BLaER1 treated with 17β-estradiol and CSF1 and Interleukin-3, amounts not matched to agents 10 nM and 100 nM (cell line): ENCODE measurements at regions not wholly inside any gene's neighbourhood (a gene's known extent, or its start where the extent isn't known, plus 50 kb on each side); places are given as distances from the start of the nearest gene placed in this dataset.

Experiments used
- H3K27ac ChIP-seq, 11 experiments: shearing (Covaris generic); formaldehyde crosslinking; 2 replicates each; pipeline ENCODE4 v1.8.1; 2022
- H3K27me3 ChIP-seq, 11 experiments: shearing (Covaris generic); formaldehyde crosslinking; 2 replicates each; pipeline ENCODE4 v1.8.1; 2022
- H3K36me3 ChIP-seq, 11 experiments: shearing (Covaris generic); formaldehyde crosslinking; 2 replicates each; pipeline ENCODE4 v1.8.1; 2022
- H3K4me1 ChIP-seq, 10 experiments: shearing (Covaris generic); formaldehyde crosslinking; 2 replicates each; pipeline ENCODE4 v1.8.1; 2022
- H3K4me2 ChIP-seq, 11 experiments: shearing (Covaris generic); formaldehyde crosslinking; 2 replicates each; pipeline ENCODE4 v1.8.1; 2022
- H3K4me3 ChIP-seq, 10 experiments: shearing (Covaris generic); formaldehyde crosslinking; 2 replicates each; pipeline ENCODE4 v1.8.1; 2022
- H3K9ac ChIP-seq, 11 experiments: shearing (Covaris generic); formaldehyde crosslinking; 2 replicates each; pipeline ENCODE4 v1.8.1; 2022
- H3K9me3 ChIP-seq, 11 experiments: shearing (Covaris generic); formaldehyde crosslinking; replicated peaks in 1 of 11; 2 replicates each; pipeline ENCODE4 v1.8.1; 2022
- H4K20me1 ChIP-seq, 11 experiments: shearing (Covaris generic); formaldehyde crosslinking; 2 replicates each; pipeline ENCODE4 v1.8.1; 2022
- Cebpa-rat ChIP-seq, 11 experiments: shearing (Covaris generic); IDR thresholded peaks; 2 replicates each; pipeline ENCODE4 v1.8.1; 2022

- H3K36me3 ChIP-seq, result no peaks in the 10 kb centered on the region
- H3K27me3 ChIP-seq, result no peaks in the 10 kb centered on the region
- no peak overlapping the region for H3K9ac ChIP-seq
- no peak overlapping the region for H3K4me3 ChIP-seq
- no peak for TF ChIP-seq Cebpa-rat (IDR thresholded peaks at IDR 0.05)
- H4K20me1 ChIP-seq, result no peaks in the 10 kb centered on the region
- H3K4me2 ChIP-seq, result no peak overlapping the region
- H3K4me1 ChIP-seq, result no peaks in the 10 kb centered on the region
- no peak overlapping the region for H3K27ac ChIP-seq
- H3K9me3 ChIP-seq, result no peaks in the 10 kb centered on the region
Observed at GRCh38 chr2:19519045-19519444, 160.6 kb upstream of the OSR1 start.

GRCh38 chr2:19507137-19507536 is 148.7 kb upstream of the OSR1 start:
- no peaks in the 10 kb centered on the region for H3K4me1 ChIP-seq
- no peak overlapping the region for H3K27ac ChIP-seq
- H3K36me3 ChIP-seq, result no peaks in the 10 kb centered on the region; a peak in 1 of 22 replicates
- no peak overlapping the region for H3K9ac ChIP-seq
- H3K27me3 ChIP-seq, result no peaks in the 10 kb centered on the region
- H4K20me1 ChIP-seq, result no peaks in the 10 kb centered on the region
- TF ChIP-seq Cebpa-rat (IDR thresholded peaks at IDR 0.05), result no peak
- H3K4me2 ChIP-seq, result no peak overlapping the region
- peaks cover 0 to 8% (median 3%) of the 10 kb centered on the region in 11 experiments; a peak in 2 of 22 replicates for H3K9me3 ChIP-seq
- H3K4me3 ChIP-seq, result no peak overlapping the region

- no peak for TF ChIP-seq Cebpa-rat (IDR thresholded peaks at IDR 0.05)
- no peaks in the 10 kb centered on the region for H3K4me1 ChIP-seq
- H4K20me1 ChIP-seq, result no peaks in the 10 kb centered on the region
- no peak overlapping the region for H3K4me3 ChIP-seq
- H3K27me3 ChIP-seq, result no peaks in the 10 kb centered on the region
- H3K36me3 ChIP-seq, result no peaks in the 10 kb centered on the region; a peak in 1 of 22 replicates
- no peak overlapping the region for H3K9ac ChIP-seq
- H3K9me3 ChIP-seq, result peaks cover 0 to 8% (median 3%) of the 10 kb centered on the region in 11 experiments; a peak in 2 of 22 replicates
- no peak overlapping the region for H3K27ac ChIP-seq
- no peak overlapping the region for H3K4me2 ChIP-seq
Observed at GRCh38 chr2:19505199-19506136, 147.0 kb upstream of the OSR1 start.

GRCh38 chr2:19504400-19505198 is 146.2 kb upstream of the OSR1 start:
- H3K36me3 ChIP-seq, result no peaks in the 10 kb centered on the region; a peak in 1 of 22 replicates

GRCh38 chr2:19503915-19504314 is 145.5 kb upstream of the OSR1 start:
- no peaks in the 10 kb centered on the region for H3K27me3 ChIP-seq

More at GRCh38 chr2:19504400-19505198, 146.2 kb upstream of the OSR1 start:
- H3K4me1 ChIP-seq, result no peaks in the 10 kb centered on the region
- H3K9me3 ChIP-seq, result peaks cover 0 to 8% (median 3%) of the 10 kb centered on the region in 11 experiments; a peak in 2 of 22 replicates
- H3K4me2 ChIP-seq, result no peak overlapping the region
- TF ChIP-seq Cebpa-rat (IDR thresholded peaks at IDR 0.05), result no peak
- no peak overlapping the region for H3K9ac ChIP-seq
- H3K4me3 ChIP-seq, result no peak overlapping the region
- H3K27ac ChIP-seq, result no peak overlapping the region
- H4K20me1 ChIP-seq, result no peaks in the 10 kb centered on the region
- no peaks in the 10 kb centered on the region for H3K27me3 ChIP-seq

GRCh38 chr2:19503406-19503805 is 145.0 kb upstream of the OSR1 start:
- no peaks in the 10 kb centered on the region; a peak in 1 of 22 replicates for H3K36me3 ChIP-seq
- H3K4me3 ChIP-seq, result no peak overlapping the region
- H3K9ac ChIP-seq, result no peak overlapping the region
- no peaks in the 10 kb centered on the region for H3K27me3 ChIP-seq
- H4K20me1 ChIP-seq, result no peaks in the 10 kb centered on the region
- H3K27ac ChIP-seq, result no peak overlapping the region
- peaks cover 0 to 8% (median 3%) of the 10 kb centered on the region in 11 experiments; a peak in 2 of 22 replicates for H3K9me3 ChIP-seq
- TF ChIP-seq Cebpa-rat (IDR thresholded peaks at IDR 0.05), result no peak
- H3K4me1 ChIP-seq, result no peaks in the 10 kb centered on the region
- H3K4me2 ChIP-seq, result no peak overlapping the region

More at GRCh38 chr2:19503915-19504314, 145.5 kb upstream of the OSR1 start:
- Histone ChIP-seq H3K4me2 (no peak overlapping the region), H4K20me1 (no peaks in the 10 kb centered on the region), H3K4me1 (no peaks in the 10 kb centered on the region), H3K4me3 (no peak overlapping the region), H3K9ac (no peak overlapping the region), H3K9me3 (peaks cover 0 to 8% (median 3%) of the 10 kb centered on the region in 11 experiments; a peak in 2 of 22 replicates), H3K36me3 (no peaks in the 10 kb centered on the region; a peak in 1 of 22 replicates), H3K27ac (no peak overlapping the region)
- TF ChIP-seq Cebpa-rat (IDR thresholded peaks at IDR 0.05), result no peak

- Histone ChIP-seq H4K20me1 (no peaks in the 10 kb centered on the region), H3K9ac (no peak overlapping the region), H3K27me3 (no peaks in the 10 kb centered on the region), H3K27ac (no peak overlapping the region), H3K9me3 (peaks cover 0 to 8% (median 3%) of the 10 kb centered on the region in 11 experiments; a peak in 2 of 22 replicates), H3K4me3 (no peak overlapping the region), H3K4me2 (no peak overlapping the region), H3K36me3 (no peaks in the 10 kb centered on the region; a peak in 1 of 22 replicates), H3K4me1 (no peaks in the 10 kb centered on the region)
- no peak for TF ChIP-seq Cebpa-rat (IDR thresholded peaks at IDR 0.05)
Observed at GRCh38 chr2:19500126-19500525, 141.7 kb upstream of the OSR1 start.

GRCh38 chr2:19496646-19497045 is 138.2 kb upstream of the OSR1 start:
- Histone ChIP-seq H4K20me1 (no peaks in the 10 kb centered on the region), H3K4me2 (no peak overlapping the region), H3K27ac (no peak overlapping the region), H3K4me3 (no peak overlapping the region), H3K9ac (no peak overlapping the region), H3K27me3 (no peaks in the 10 kb centered on the region), H3K4me1 (no peaks in the 10 kb centered on the region), H3K9me3 (no peaks in the 10 kb centered on the region), H3K36me3 (no peaks in the 10 kb centered on the region)
- TF ChIP-seq Cebpa-rat (IDR thresholded peaks at IDR 0.05), result no peak

- H3K4me3 ChIP-seq, result no peak overlapping the region
- no peaks in the 10 kb centered on the region for H4K20me1 ChIP-seq
- H3K27me3 ChIP-seq, result no peaks in the 10 kb centered on the region
- H3K4me2 ChIP-seq, result no peak overlapping the region
- no peak overlapping the region for H3K9ac ChIP-seq
- TF ChIP-seq Cebpa-rat (IDR thresholded peaks at IDR 0.05), result no peak
- H3K9me3 ChIP-seq, result no peaks in the 10 kb centered on the region
- H3K4me1 ChIP-seq, result no peaks in the 10 kb centered on the region
- no peak overlapping the region for H3K27ac ChIP-seq
- H3K36me3 ChIP-seq, result no peaks in the 10 kb centered on the region
Observed at GRCh38 chr2:19494241-19494640, 135.8 kb upstream of the OSR1 start.
